ENCODE measurements at regions not wholly inside any gene's neighbourhood (a gene's known extent, or its start where the extent isn't known, plus 50 kb on each side); places are given as distances from the start of the nearest gene placed in this dataset.
"Not testable (repeated sequence)": the region's sequence is repeated elsewhere in the genome, so short reads cannot be mapped to it uniquely, and the experiment has no call there.

- no peak for DNase-seq
Measured at GRCh38 chr3:187795207-187795960, 50.1 kb upstream of the BCL6 start.

GRCh38 chr3:187798126-187798525, 52.9 kb upstream of the BCL6 start:
- no peak for DNase-seq

DNA sequence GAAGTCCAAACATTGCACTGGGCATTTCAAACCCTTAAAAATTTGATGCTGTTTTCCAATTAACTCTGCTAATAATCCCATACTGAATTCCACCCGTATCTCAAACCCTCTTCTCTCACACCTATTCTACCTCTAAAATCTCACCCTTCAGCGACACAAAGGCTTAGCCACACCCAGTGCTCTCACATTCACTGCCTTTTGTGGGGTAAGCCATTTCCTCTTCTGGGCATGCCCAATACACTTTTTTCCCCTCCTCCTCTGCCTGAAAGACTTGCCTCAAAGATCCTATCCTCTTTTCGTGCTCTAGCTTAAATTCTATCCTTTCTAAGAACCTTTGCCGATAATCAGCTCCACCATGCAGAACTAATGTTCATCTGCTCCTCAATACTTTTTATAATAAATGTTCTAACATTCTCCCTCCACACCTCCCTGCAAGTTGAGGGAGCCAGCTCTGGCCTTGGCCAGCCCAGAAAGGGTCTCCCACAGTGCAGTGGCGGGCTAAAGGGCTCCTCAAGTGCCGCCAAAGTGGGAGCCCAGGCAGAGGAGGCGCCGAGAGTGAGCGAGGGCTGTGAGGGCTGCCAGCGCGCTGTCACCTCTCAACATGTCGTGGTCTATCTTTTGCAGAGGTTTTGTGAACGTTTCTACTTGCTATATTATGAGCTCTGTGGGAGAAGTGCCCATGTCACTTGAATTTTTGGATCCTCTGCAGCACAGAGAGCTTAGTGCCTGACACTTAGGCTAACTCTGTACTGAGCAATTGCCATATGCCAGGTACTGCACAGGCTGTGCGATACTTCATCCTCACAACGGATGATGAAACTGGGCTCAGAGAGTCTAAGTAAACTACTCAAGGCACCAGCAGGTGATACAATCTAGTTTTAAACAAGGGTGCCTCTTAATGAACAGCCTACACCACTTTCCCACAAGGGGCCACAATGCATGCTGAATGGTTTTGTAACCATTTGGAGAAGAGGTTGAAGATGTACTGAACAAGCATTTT, 53.6 kb upstream of the BCL6 start:
- DNase-seq = no peak

- DNase-seq = no peak
Measured at GRCh38 chr3:187799942-187800641, 54.8 kb upstream of the BCL6 start.

- DNase-seq = no peak
Measured at GRCh38 chr3:187801152-187801551, 55.9 kb upstream of the BCL6 start.

DNA sequence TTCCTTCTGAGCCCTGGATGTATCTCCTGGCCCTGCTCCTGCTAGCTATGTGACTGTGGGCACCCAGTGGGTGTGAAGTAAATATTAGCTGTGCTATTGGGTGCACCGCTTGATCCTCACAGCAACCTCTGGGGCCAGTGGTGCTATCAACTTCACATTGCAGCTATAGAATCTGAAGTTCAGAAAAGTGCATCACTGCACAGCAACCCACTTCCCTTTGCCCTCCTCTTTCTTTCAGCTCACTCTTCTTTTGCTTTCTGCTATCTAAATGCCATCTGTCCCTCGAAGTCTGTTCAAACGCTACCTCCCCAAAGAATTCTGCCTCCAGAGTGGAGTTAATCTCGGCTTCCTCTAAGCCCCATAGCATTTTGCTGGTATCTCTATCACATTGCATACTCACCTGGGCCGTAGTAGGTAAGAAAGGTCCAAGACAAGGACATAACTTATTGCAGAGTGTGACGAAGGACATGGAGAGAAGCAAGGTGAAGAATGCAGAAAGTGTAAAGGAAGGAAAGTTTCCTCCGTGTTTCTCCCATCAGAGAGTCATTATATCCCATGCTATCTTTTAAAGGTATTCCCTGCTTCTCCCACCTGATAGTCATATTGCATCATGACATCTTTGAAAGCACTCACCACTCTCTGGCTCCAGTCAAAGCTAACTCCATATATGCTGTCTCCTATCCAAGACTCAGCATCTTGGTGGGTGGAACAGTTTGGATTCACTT, 57.1 kb upstream of the BCL6 start:
- DNase-seq = no peak

DNA sequence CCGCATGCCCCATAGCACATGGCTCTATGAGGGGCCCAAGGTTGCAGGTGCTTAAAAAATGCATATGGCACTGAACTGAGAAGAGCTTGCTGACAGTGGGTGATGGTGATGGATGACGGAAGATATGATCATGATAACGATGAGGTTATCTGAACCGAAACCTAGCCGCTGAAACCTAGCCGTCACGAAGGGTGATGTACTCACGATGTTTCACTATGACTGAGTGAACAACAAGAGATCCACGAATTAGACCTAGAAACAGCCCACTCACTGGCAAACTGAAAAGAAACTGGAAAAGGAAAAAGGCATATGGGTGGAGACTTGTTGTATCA, 57.6 kb upstream of the BCL6 start:
- DNase-seq = no peak

DNA sequence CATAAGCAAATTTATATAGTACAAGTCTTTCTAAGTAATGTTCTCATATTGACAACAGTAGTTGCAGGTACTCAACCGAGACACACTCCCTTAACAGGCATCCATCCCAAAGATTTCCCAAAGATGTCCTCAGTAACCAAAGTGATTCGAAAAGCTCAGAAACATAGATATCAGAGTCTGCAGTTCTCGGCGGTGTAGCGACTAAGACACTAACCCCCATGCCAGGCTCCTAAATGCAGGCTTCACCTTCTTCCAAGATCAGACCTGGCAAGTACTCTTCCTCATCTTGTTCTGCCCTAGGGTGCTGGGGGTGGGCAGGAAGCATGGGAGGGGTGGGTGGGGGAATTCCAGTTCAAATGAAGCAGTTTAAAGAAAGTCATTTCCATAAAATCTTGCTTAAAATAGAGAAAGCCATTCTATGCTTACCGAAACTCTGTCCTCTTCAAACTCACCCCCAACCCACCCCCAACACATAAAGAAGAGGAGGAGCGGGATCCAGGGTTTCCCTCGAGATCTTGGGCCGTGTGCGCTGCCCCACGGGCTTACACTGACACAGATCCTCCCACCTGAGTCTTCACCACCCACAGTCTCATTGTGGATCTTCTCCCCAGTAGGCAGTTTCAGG, 59.0 kb upstream of the BCL6 start:
- DNase-seq = no peak

- no peak for DNase-seq
Measured at GRCh38 chr3:187804745-187805121, 59.5 kb upstream of the BCL6 start.

GRCh38 chr3:187805774-187806173, 60.5 kb upstream of the BCL6 start:
- no peak for DNase-seq

DNA sequence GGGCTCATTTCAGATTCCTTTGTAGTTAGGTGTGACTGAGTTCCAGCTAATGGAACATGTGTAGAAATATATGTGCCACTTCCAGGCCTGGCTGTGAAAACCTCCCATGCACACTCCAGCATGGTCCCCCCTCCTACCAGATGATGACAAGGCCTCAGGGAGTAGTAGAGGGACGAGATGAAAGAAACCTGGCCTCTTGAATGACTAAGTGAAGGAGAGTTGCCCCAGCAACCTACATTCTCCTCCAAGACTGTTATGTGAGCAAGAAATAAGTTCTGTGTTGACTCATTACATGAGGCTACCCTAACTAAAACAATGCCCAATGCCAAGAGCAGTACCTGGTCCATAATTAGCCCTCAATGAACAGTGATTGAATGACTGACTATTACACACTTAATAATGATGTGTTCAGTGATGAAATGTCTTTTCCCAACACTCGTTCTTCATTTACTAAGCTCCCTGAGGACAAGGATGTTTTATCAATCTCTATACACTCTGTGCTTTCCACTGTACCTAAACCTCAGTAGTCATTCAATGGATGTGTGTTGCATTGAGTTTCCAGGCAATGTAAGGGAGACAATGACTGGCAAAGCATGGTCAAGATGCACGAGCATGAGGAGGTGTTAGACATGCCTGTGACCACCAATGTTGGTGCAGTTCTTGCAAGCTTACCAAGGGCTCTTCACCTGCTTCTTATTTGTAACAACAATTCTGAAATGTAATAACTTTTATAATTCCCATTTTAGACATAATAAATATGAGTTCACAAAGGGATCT, 62.0 kb upstream of the BCL6 start:
- DNase-seq = no peak

DNA sequence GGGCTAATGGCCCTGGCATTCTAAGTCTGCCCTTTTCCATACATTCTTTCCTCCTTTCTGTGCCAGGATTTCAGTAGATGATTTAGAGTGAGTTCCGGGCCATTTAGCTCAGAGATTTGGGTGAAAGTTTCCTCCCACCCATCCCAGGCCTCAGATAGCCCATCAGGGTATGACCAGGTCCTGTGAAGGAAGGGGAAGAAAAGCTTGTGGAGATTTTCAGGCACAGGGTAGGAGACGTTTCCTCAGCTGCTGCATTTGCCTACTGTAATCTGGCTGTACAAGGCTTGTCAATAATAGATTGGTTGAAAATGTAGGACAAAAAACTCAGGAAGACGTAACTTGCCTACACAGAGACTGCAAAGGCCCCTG, 63.2 kb upstream of the BCL6 start:
- DNase-seq = no peak

GRCh38 chr3:187809612-187809991, 64.3 kb upstream of the BCL6 start:
- no peak for DNase-seq

- peak; percentile 39 for DNase-seq
Measured at GRCh38 chr3:187810021-187810446, 64.8 kb upstream of the BCL6 start.

GRCh38 chr3:187811585-187812250, 66.5 kb upstream of the BCL6 start:
- DNase-seq = no peak

DNA sequence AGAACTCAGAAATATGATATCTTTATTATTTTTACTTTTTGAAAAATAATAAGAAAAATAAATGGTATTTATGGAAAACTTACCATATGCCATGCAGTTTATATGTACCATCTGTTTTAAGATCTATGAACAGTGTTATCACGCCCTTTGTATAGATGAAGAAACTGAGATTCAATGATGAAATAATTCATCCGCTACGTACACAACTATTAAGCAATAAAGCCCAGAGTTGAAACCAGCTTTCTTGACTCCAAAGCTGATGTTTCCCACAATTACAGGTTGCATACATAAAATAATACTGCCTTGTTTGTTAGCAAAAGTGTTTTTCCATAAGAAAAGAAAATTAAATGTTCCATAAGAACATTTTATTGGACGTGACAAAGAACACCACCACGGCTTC, 67.2 kb upstream of the BCL6 start:
- no peak for DNase-seq

DNA sequence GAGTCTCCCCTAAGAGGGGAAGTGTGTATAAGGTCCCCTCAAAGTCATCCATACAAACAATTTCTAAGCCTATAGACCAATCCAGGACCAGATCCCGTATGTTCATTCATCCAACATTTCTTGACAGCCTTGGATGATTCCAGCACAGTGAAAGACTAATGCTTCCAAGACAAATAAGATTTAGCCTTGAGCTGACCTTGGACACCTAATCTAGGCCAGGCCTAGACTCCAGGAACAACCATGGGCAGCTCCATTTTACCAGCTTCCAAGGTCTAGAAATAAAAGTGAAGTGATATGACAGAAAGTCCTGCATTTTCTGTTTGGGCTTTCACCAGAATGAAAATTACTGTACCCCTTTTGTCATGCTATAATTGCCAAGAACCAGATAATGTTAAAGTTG, 67.9 kb upstream of the BCL6 start:
- no peak for DNase-seq

DNA sequence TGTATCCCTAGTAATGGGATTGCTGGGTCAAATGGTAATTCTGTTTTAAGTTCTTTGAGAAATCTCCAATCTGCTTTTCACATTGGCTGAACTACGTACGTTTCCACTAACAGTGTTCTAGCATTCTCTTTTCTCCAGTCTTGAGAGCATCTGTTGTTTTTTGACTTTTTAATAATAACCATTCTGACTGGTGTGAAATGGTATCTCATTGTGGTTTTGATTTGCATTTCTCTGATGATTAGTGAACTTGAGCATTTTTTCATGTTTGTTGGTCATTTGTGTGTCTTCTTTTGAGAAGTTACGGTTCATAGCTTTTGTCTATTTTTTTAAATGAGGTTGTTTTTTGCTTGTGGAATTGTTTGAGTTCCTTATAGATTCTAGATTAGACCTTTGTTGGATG, 72.5 kb upstream of the BCL6 start:
- DNase-seq = not testable (repeated sequence)

- no peak for DNase-seq
Measured at GRCh38 chr3:187821616-187822317, 76.5 kb upstream of the BCL6 start.

DNA sequence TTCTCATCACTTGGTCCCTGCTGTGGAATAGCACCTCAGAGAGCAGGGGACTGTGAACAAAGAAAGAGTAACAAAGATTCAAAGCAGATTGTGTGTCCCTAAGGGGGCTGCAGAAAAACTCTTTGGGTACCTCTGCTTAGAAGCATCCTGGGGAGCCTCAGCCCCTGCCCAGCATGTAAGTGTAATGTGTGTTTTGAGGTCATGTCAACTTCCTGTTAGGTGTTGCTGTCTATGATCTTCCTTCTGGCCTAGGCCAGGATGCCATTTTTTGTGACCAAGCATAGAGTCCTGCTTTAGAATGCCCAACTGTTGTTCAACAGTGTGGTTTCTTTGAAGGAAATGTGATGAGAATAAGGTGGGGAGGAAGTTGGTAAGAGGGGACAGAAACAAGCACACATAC, 77.1 kb upstream of the BCL6 start:
- no peak for DNase-seq
